ENCODE measurements at regions not wholly inside any gene's neighbourhood (a gene's known extent, or its start where the extent isn't known, plus 50 kb on each side); places are given as distances from the start of the nearest gene placed in this dataset.

GRCh38 chr9:11701706-11702105 is 991.5 kb upstream of the TYRP1 start:
- TF ChIP-seq, protein P1, sequence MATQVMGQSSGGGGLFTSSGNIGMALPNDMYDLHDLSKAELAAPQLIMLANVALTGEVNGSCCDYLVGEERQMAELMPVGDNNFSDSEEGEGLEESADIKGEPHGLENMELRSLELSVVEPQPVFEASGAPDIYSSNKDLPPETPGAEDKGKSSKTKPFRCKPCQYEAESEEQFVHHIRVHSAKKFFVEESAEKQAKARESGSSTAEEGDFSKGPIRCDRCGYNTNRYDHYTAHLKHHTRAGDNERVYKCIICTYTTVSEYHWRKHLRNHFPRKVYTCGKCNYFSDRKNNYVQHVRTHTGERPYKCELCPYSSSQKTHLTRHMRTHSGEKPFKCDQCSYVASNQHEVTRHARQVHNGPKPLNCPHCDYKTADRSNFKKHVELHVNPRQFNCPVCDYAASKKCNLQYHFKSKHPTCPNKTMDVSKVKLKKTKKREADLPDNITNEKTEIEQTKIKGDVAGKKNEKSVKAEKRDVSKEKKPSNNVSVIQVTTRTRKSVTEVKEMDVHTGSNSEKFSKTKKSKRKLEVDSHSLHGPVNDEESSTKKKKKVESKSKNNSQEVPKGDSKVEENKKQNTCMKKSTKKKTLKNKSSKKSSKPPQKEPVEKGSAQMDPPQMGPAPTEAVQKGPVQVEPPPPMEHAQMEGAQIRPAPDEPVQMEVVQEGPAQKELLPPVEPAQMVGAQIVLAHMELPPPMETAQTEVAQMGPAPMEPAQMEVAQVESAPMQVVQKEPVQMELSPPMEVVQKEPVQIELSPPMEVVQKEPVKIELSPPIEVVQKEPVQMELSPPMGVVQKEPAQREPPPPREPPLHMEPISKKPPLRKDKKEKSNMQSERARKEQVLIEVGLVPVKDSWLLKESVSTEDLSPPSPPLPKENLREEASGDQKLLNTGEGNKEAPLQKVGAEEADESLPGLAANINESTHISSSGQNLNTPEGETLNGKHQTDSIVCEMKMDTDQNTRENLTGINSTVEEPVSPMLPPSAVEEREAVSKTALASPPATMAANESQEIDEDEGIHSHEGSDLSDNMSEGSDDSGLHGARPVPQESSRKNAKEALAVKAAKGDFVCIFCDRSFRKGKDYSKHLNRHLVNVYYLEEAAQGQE (IDR thresholded peaks at IDR 0.05; ENCODE audit: insufficient read depth in 1 of 2, low read depth in 2 of 2, low read length in 2 of 2) = no peak
- no peak for TF ChIP-seq POLR2AphosphoS5 (IDR thresholded peaks at IDR 0.05; ENCODE audit: low read depth, low read length)
- TF ChIP-seq TAF1 (IDR thresholded peaks at IDR 0.05; ENCODE audit: borderline replicate concordance, insufficient read depth, low read length) = no peak

Measured in PFSK-1 (cell line).